ENCODE measurements at regions not wholly inside any gene's neighbourhood (a gene's known extent, or its start where the extent isn't known, plus 50 kb on each side); places are given as distances from the start of the nearest gene placed in this dataset.

DNA sequence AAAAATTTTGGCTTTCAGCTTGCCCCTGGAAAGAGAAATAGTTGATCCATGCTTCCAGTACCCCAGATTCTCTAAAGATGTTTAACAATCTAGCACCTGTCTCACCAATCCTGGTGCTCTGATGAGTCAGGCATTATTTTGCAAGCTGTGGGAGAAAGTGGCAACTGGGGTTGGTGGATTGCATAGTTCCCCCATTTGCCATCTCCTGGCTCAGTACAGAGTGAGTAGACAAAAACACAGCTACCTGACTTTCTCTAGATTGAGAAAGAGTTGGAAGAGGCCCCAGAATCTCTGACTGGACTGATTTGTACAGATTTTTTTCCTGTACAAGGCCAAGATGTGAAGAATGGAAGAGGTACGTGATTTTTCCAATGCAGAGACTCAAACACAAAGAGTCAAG, 75.1 kb upstream of the NEGR1 start:
- DNase-seq (no peak), ATAC-seq (ENCODE audit: low read depth) (no peak)
- Histone ChIP-seq H3K79me2 (ENCODE audit: control insufficient read depth, insufficient read depth, low read length) (no peaks in the 10 kb centered on the region), H3K9ac (ENCODE audit: low read length) (no peak overlapping the region), H3K4me1 (ENCODE audit: control insufficient read depth in 2 of 2, insufficient read depth in 2 of 2, low read length in 2 of 2) (no peaks in the 10 kb centered on the region), H3K27ac (ENCODE audit: low read length in 2 of 2) (no peak overlapping the region), H3K4me2 (replicated peaks; ENCODE audit: low read depth, low read length, poor library complexity, severe bottlenecking) (no peak overlapping the region), H3K36me3 (replicated peaks in 1 of 2; ENCODE audit: control extremely low read depth in 1 of 2, control insufficient read depth in 1 of 2, extremely low read depth in 1 of 2, insufficient read depth in 2 of 2, low read length in 1 of 2) (no peaks in the 10 kb centered on the region), H3K4me3 (ENCODE audit: control extremely low read depth in 1 of 5, extremely low read depth in 1 of 5, insufficient read depth in 1 of 5, low read depth in 2 of 5, low read length in 4 of 5) (no peak overlapping the region), H4K20me1 (ENCODE audit: control insufficient read depth, insufficient read depth, low read length, poor library complexity, severe bottlenecking) (no peaks in the 10 kb centered on the region), H3K9me3 (ENCODE audit: control extremely low read depth in 1 of 3, control insufficient read depth in 2 of 3, insufficient read depth in 1 of 3, low read length in 2 of 3) (no peaks in the 10 kb centered on the region), H3K27me3 (replicated peaks in 1 of 4; ENCODE audit: control extremely low read depth in 1 of 4, control insufficient read depth in 3 of 4, insufficient read depth in 4 of 4, low read length in 3 of 4) (no peaks in the 10 kb centered on the region), H2AFZ (ENCODE audit: insufficient read depth, low read depth, low read length, poor library complexity, severe bottlenecking) (no peak overlapping the region)
- no CpG with 5 or more reads among the region's 1 CpG for WGBS (ENCODE audit: insufficient coverage)
- Mint-ChIP-seq H3K4me3 (no peak overlapping the region), H3K9me3 (ENCODE audit: insufficient read depth) (no peaks in the 10 kb centered on the region), H3K4me1 (no peaks in the 10 kb centered on the region), H3K27ac (no peak overlapping the region), H3K27me3 (no peaks in the 10 kb centered on the region)
- intact Hi-C loops (cut with micrococcal nuclease), result no loop called here
- TF ChIP-seq, protein P1, sequence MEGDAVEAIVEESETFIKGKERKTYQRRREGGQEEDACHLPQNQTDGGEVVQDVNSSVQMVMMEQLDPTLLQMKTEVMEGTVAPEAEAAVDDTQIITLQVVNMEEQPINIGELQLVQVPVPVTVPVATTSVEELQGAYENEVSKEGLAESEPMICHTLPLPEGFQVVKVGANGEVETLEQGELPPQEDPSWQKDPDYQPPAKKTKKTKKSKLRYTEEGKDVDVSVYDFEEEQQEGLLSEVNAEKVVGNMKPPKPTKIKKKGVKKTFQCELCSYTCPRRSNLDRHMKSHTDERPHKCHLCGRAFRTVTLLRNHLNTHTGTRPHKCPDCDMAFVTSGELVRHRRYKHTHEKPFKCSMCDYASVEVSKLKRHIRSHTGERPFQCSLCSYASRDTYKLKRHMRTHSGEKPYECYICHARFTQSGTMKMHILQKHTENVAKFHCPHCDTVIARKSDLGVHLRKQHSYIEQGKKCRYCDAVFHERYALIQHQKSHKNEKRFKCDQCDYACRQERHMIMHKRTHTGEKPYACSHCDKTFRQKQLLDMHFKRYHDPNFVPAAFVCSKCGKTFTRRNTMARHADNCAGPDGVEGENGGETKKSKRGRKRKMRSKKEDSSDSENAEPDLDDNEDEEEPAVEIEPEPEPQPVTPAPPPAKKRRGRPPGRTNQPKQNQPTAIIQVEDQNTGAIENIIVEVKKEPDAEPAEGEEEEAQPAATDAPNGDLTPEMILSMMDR (IDR thresholded peaks at IDR 0.05), result no peak
- no peak for TF ChIP-seq EZH2 (IDR thresholded peaks at IDR 0.05; ENCODE audit: borderline replicate concordance, insufficient read depth, low read depth, low read length, poor library complexity, severe bottlenecking)
- ChIA-PET CTCF (no interaction called here), POLR2A (no interaction called here)

DNA sequence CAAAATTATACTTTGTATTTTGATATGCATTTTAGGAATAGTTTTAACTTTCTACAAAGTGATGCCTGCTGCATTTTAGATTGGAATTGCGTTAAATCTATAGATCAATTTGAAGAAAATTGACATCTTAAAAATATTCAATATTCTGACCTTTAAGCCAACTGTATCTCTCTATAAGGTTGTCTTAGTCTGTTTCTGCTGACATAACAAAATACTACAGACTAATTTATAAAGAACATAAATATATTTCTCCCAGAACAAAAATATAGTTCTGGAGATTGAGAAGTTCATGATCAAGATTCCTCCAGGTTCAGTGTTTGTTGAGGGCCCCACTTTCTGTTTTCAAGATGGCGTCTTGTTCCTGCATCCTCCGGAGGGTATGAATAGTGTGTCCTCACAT, 73.6 kb upstream of the NEGR1 start:
- POLR2A ChIA-PET, result no interaction called here
- intact Hi-C loops (cut with micrococcal nuclease), result no loop called here
- H3K36me3 ChIP-seq (replicated peaks in 1 of 2; ENCODE audit: control extremely low read depth in 1 of 2, control insufficient read depth in 1 of 2, extremely low read depth in 1 of 2, insufficient read depth in 2 of 2, low read length in 1 of 2), result no peaks in the 10 kb centered on the region
- no CpG with 5 or more reads among the region's 3 CpGs for WGBS (ENCODE audit: insufficient coverage)
- H3K27ac ChIP-seq (ENCODE audit: low read length in 2 of 2), result no peak overlapping the region
- Mint-ChIP-seq H3K27me3 (no peaks in the 10 kb centered on the region), H3K4me3 (no peak overlapping the region), H3K27ac (no peak overlapping the region), H3K9me3 (ENCODE audit: insufficient read depth) (no peaks in the 10 kb centered on the region), H3K4me1 (no peaks in the 10 kb centered on the region)
- no peaks in the 10 kb centered on the region for H3K27me3 ChIP-seq (replicated peaks in 1 of 4; ENCODE audit: control extremely low read depth in 1 of 4, control insufficient read depth in 3 of 4, insufficient read depth in 4 of 4, low read length in 3 of 4)
- H3K9me3 ChIP-seq (ENCODE audit: control extremely low read depth in 1 of 3, control insufficient read depth in 2 of 3, insufficient read depth in 1 of 3, low read length in 2 of 3), result no peaks in the 10 kb centered on the region
- no peak overlapping the region for H3K4me2 ChIP-seq (replicated peaks; ENCODE audit: low read depth, low read length, poor library complexity, severe bottlenecking)
- no peaks in the 10 kb centered on the region for H3K4me1 ChIP-seq (ENCODE audit: control insufficient read depth in 2 of 2, insufficient read depth in 2 of 2, low read length in 2 of 2)
- CTCF ChIA-PET, result no interaction called here
- H3K79me2 ChIP-seq (ENCODE audit: control insufficient read depth, insufficient read depth, low read length), result no peaks in the 10 kb centered on the region
- ATAC-seq (ENCODE audit: low read depth), result no peak
- no peaks in the 10 kb centered on the region for H4K20me1 ChIP-seq (ENCODE audit: control insufficient read depth, insufficient read depth, low read length, poor library complexity, severe bottlenecking)
- no peak overlapping the region for H2AFZ ChIP-seq (ENCODE audit: insufficient read depth, low read depth, low read length, poor library complexity, severe bottlenecking)
- TF ChIP-seq EZH2 (IDR thresholded peaks at IDR 0.05; ENCODE audit: borderline replicate concordance, insufficient read depth, low read depth, low read length, poor library complexity, severe bottlenecking), result no peak
- TF ChIP-seq, protein P1 (IDR thresholded peaks at IDR 0.05), result no peak
- no peak for DNase-seq
- H3K9ac ChIP-seq (ENCODE audit: low read length), result no peak overlapping the region
- H3K4me3 ChIP-seq (ENCODE audit: control extremely low read depth in 1 of 5, extremely low read depth in 1 of 5, insufficient read depth in 1 of 5, low read depth in 2 of 5, low read length in 4 of 5), result no peak overlapping the region

All from B cell (primary cell).